ENCODE measurements at regions not wholly inside any gene's neighbourhood (a gene's known extent, or its start where the extent isn't known, plus 50 kb on each side); places are given as distances from the start of the nearest gene placed in this dataset.

DNA sequence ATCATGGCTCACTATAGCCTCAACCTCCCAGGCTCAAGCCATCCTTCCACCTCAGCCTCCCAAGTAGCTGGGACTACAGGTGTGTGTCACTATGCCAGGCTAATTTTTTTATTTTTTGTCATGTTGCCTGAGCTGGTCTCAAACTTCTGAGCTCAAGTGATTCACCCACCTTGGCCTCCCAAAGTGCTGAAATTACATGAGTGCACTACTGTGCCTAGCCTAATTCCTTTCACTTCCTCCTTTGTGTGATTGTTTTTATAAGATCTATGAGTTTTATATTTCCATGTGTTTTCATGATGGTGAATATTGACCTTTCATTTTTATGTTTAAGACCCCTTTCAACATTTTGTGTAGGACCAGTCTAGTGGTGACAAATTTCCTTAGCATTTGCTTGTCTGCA lies 55.2 kb upstream of the IL12B start:
- H3K27me3 ChIP-seq (ENCODE audit: control insufficient read depth in 1 of 2, insufficient read depth in 2 of 2, low read length in 2 of 2) = no peaks in the 10 kb centered on the region
- H3K9ac ChIP-seq (ENCODE audit: low read length in 2 of 2) = no peak overlapping the region
- H3K36me3 ChIP-seq (ENCODE audit: control insufficient read depth in 2 of 2, insufficient read depth in 2 of 2, low read length in 2 of 2) = no peaks in the 10 kb centered on the region
- H3K4me1 ChIP-seq (ENCODE audit: control insufficient read depth, insufficient read depth, low read length) = no peaks in the 10 kb centered on the region
- peaks cover 0 to 2% of the 10 kb centered on the region in 2 donors for H3K9me3 ChIP-seq (ENCODE audit: control insufficient read depth in 2 of 2, low read length in 2 of 2)
- no peak overlapping the region for H3K4me3 ChIP-seq (ENCODE audit: low read length in 2 of 2)
- H3K27ac ChIP-seq (ENCODE audit: low read length) = no peak overlapping the region

GRCh38 chr5:159386028-159386711 lies 55.9 kb upstream of the IL12B start:
- Histone ChIP-seq H3K4me1 (ENCODE audit: control insufficient read depth, insufficient read depth, low read length) (no peaks in the 10 kb centered on the region), H3K9me3 (ENCODE audit: control insufficient read depth in 2 of 2, low read length in 2 of 2) (peaks cover 0 to 2% of the 10 kb centered on the region in 2 donors), H3K9ac (ENCODE audit: low read length in 2 of 2) (no peak overlapping the region), H3K27ac (ENCODE audit: low read length) (no peak overlapping the region), H3K27me3 (ENCODE audit: control insufficient read depth in 1 of 2, insufficient read depth in 2 of 2, low read length in 2 of 2) (no peaks in the 10 kb centered on the region), H3K4me3 (ENCODE audit: low read length in 2 of 2) (no peak overlapping the region), H3K36me3 (ENCODE audit: control insufficient read depth in 2 of 2, insufficient read depth in 2 of 2, low read length in 2 of 2) (no peaks in the 10 kb centered on the region)

DNA sequence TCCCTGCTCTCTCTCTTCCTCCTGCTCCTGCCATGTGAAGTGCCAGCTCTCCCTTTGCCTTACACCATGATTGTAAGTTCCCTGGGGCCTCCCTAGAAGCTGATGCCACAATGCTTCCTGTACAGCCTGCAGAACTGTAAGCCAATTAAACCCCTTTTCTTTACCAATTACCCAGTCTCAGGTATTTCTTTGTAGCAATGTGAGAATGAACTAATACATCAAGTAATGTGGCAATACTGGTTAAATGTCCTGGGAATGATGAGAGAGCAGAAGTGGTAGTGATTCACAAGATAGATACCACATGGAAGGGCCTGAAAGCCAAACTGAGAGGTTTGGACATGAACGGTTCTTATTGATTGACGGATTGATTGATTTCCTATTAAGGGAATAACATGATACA lies 62.6 kb upstream of the IL12B start:
- H3K9me3 ChIP-seq (ENCODE audit: control insufficient read depth in 2 of 2, low read length in 2 of 2) = no peaks in the 10 kb centered on the region
- no peak overlapping the region for H3K27ac ChIP-seq (ENCODE audit: low read length)
- no peaks in the 10 kb centered on the region for H3K36me3 ChIP-seq (ENCODE audit: control insufficient read depth in 2 of 2, insufficient read depth in 2 of 2, low read length in 2 of 2)
- peaks cover 0 to 2% of the 10 kb centered on the region in 2 donors for H3K27me3 ChIP-seq (ENCODE audit: control insufficient read depth in 1 of 2, insufficient read depth in 2 of 2, low read length in 2 of 2)
- H3K9ac ChIP-seq (ENCODE audit: low read length in 2 of 2) = no peak overlapping the region
- H3K4me1 ChIP-seq (ENCODE audit: control insufficient read depth, insufficient read depth, low read length) = no peaks in the 10 kb centered on the region
- H3K4me3 ChIP-seq (ENCODE audit: low read length in 2 of 2) = no peak overlapping the region

DNA sequence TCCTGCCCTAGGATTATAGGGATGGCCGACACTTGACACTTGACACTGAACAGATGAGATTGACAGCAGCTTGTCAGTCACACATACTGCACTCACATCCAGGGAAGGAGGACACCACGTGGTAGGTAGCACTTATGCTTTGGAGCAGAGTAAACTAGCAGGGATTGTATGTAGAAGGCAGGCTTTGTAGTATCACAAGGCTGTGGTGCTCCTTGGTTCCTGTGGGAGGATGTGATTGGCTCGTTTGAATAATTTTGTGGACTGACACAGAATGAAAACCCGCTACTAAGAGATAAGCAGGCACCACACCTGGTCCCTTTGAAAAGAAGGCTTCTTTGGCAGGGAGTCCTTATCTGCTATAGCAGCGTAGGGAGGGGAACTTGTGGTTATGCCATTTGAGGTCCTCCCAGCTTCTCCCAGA lies 63.6 kb upstream of the IL12B start:
- Histone ChIP-seq H3K4me1 (ENCODE audit: control insufficient read depth, insufficient read depth, low read length) (no peaks in the 10 kb centered on the region), H3K9me3 (ENCODE audit: control insufficient read depth in 2 of 2, low read length in 2 of 2) (no peaks in the 10 kb centered on the region), H3K36me3 (ENCODE audit: control insufficient read depth in 2 of 2, insufficient read depth in 2 of 2, low read length in 2 of 2) (no peaks in the 10 kb centered on the region), H3K27me3 (ENCODE audit: control insufficient read depth in 1 of 2, insufficient read depth in 2 of 2, low read length in 2 of 2) (peaks cover 0 to 2% of the 10 kb centered on the region in 2 donors), H3K9ac (ENCODE audit: low read length in 2 of 2) (no peak overlapping the region), H3K4me3 (ENCODE audit: low read length in 2 of 2) (no peak overlapping the region), H3K27ac (ENCODE audit: low read length) (no peak overlapping the region)

DNA sequence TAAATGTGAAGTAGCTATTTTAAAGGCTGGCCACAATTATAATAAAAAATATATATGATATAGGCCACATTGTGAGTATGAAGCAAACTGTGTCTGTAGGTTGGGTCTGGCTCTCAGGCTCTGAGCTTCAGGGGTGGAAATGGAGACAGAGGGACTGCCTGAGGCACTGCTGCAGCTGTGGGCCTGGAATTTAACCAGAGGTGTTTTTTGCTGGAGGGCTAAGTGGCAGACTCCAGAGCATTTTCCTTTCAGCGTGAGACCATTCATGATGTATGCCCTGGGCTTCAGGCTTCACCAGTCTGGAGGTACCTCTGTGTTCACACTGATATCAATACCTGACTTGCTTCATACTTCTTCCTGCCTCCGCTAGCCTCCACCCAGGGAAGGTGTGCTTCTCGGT lies 64.9 kb upstream of the IL12B start:
- no peaks in the 10 kb centered on the region for H3K36me3 ChIP-seq (ENCODE audit: control insufficient read depth in 2 of 2, insufficient read depth in 2 of 2, low read length in 2 of 2)
- no peaks in the 10 kb centered on the region for H3K9me3 ChIP-seq (ENCODE audit: control insufficient read depth in 2 of 2, low read length in 2 of 2)
- peaks cover 0 to 2% of the 10 kb centered on the region in 2 donors for H3K27me3 ChIP-seq (ENCODE audit: control insufficient read depth in 1 of 2, insufficient read depth in 2 of 2, low read length in 2 of 2)
- no peak overlapping the region for H3K27ac ChIP-seq (ENCODE audit: low read length)
- H3K9ac ChIP-seq (ENCODE audit: low read length in 2 of 2) = no peak overlapping the region
- H3K4me1 ChIP-seq (ENCODE audit: control insufficient read depth, insufficient read depth, low read length) = no peaks in the 10 kb centered on the region
- H3K4me3 ChIP-seq (ENCODE audit: low read length in 2 of 2) = no peak overlapping the region

DNA sequence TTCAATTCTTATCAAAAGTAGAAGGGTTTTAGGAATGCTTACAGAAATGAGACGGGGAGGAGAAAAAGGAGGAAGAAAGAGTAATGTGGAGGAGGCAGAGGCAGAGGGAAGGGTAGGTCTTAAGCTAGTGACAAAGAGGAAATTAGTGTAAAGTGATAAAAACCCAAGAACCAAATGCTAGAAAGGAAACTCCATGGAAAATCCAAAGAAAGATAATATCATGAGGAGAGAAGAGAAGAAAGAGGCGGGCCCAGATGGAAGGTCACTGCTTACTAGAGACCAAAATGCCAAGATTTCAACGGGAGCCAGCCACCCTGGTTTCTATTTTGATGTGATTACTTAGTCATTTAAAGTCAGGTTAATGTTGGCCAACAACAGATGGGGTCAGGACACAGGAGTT lies 68.6 kb upstream of the IL12B start:
- no peaks in the 10 kb centered on the region for H3K9me3 ChIP-seq (ENCODE audit: control insufficient read depth in 2 of 2, low read length in 2 of 2)
- no peak overlapping the region for H3K9ac ChIP-seq (ENCODE audit: low read length in 2 of 2)
- H3K27ac ChIP-seq (ENCODE audit: low read length) = no peak overlapping the region
- H3K27me3 ChIP-seq (ENCODE audit: control insufficient read depth in 1 of 2, insufficient read depth in 2 of 2, low read length in 2 of 2) = no peaks in the 10 kb centered on the region
- H3K4me3 ChIP-seq (ENCODE audit: low read length in 2 of 2) = no peak overlapping the region
- no peaks in the 10 kb centered on the region for H3K36me3 ChIP-seq (ENCODE audit: control insufficient read depth in 2 of 2, insufficient read depth in 2 of 2, low read length in 2 of 2)
- H3K4me1 ChIP-seq (ENCODE audit: control insufficient read depth, insufficient read depth, low read length) = no peaks in the 10 kb centered on the region

DNA sequence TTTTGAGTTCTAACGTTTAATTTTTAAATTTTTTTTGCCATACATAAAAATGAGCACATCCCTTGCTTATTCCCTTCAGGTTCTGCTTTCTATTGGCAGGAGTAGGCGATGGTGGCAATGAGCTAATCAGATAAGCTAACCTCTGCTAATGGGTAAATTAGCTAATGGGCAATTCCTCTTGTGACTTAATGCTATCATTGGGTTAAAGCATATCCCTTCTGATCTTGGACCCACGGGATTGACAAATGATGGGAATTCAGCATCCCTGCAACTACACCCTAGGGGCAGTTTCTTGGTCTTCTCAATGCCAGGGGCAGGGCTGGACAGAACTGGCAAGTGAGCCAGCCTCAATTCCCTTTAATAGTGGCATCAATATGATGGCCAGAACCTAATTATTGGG lies 70.2 kb upstream of the IL12B start:
- H3K4me3 ChIP-seq (ENCODE audit: low read length in 2 of 2) = no peak overlapping the region
- no peaks in the 10 kb centered on the region for H3K9me3 ChIP-seq (ENCODE audit: control insufficient read depth in 2 of 2, low read length in 2 of 2)
- H3K27ac ChIP-seq (ENCODE audit: low read length) = no peak overlapping the region
- no peaks in the 10 kb centered on the region for H3K4me1 ChIP-seq (ENCODE audit: control insufficient read depth, insufficient read depth, low read length)
- H3K36me3 ChIP-seq (ENCODE audit: control insufficient read depth in 2 of 2, insufficient read depth in 2 of 2, low read length in 2 of 2) = no peaks in the 10 kb centered on the region
- H3K9ac ChIP-seq (ENCODE audit: low read length in 2 of 2) = no peak overlapping the region
- no peaks in the 10 kb centered on the region for H3K27me3 ChIP-seq (ENCODE audit: control insufficient read depth in 1 of 2, insufficient read depth in 2 of 2, low read length in 2 of 2)

DNA sequence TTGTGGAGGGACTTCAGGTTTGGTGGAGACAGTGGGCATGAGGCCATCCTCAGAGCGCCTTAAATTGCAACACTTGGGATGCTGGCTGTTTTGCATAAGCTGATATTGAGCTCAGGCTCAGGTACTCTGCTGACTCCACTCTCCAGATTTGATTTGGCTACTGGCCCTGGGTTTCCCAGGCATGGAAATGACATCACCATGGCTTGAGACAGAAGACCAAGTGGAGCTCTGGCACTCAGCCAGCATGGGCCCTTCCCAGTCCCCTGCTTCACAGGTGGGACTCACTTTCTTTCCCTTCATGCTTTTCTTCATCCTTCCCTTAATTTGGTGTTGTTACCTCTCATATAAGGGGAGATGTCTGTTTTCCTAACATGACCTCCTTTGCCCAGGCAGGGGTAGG lies 72.0 kb upstream of the IL12B start:
- Histone ChIP-seq H3K9me3 (ENCODE audit: control insufficient read depth in 2 of 2, low read length in 2 of 2) (no peaks in the 10 kb centered on the region), H3K36me3 (ENCODE audit: control insufficient read depth in 2 of 2, insufficient read depth in 2 of 2, low read length in 2 of 2) (no peaks in the 10 kb centered on the region), H3K4me3 (ENCODE audit: low read length in 2 of 2) (no peak overlapping the region), H3K4me1 (ENCODE audit: control insufficient read depth, insufficient read depth, low read length) (no peaks in the 10 kb centered on the region), H3K9ac (ENCODE audit: low read length in 2 of 2) (no peak overlapping the region), H3K27ac (ENCODE audit: low read length) (no peak overlapping the region), H3K27me3 (ENCODE audit: control insufficient read depth in 1 of 2, insufficient read depth in 2 of 2, low read length in 2 of 2) (no peaks in the 10 kb centered on the region)

DNA sequence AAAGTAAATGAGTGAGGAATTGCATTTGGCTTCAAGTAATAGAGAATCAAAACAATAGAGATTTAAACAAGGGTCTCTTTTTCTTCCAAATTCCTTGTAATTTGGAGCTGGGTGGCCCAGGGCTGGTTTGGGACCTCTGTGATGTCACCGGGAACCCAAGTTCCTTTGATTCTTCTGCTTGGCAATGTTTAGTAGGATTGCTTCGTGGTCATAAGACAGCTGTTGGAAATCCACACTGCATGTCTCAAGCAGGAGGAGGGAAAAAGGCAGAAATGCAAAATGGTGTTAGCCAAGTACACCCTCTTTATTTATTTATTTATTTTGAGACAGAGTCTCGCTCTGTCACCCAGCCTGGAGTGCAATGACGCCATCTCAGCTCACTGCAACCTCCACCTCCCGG lies 72.6 kb upstream of the IL12B start:
- Histone ChIP-seq H3K27ac (ENCODE audit: low read length) (no peak overlapping the region), H3K9me3 (ENCODE audit: control insufficient read depth in 2 of 2, low read length in 2 of 2) (no peaks in the 10 kb centered on the region), H3K36me3 (ENCODE audit: control insufficient read depth in 2 of 2, insufficient read depth in 2 of 2, low read length in 2 of 2) (no peaks in the 10 kb centered on the region), H3K4me3 (ENCODE audit: low read length in 2 of 2) (no peak overlapping the region), H3K27me3 (ENCODE audit: control insufficient read depth in 1 of 2, insufficient read depth in 2 of 2, low read length in 2 of 2) (no peaks in the 10 kb centered on the region), H3K4me1 (ENCODE audit: control insufficient read depth, insufficient read depth, low read length) (no peaks in the 10 kb centered on the region), H3K9ac (ENCODE audit: low read length in 2 of 2) (no peak overlapping the region)

GRCh38 chr5:159403906-159404681 lies 73.8 kb upstream of the IL12B start:
- Histone ChIP-seq H3K27me3 (ENCODE audit: control insufficient read depth in 1 of 2, insufficient read depth in 2 of 2, low read length in 2 of 2) (no peaks in the 10 kb centered on the region), H3K4me1 (ENCODE audit: control insufficient read depth, insufficient read depth, low read length) (no peaks in the 10 kb centered on the region), H3K9me3 (ENCODE audit: control insufficient read depth in 2 of 2, low read length in 2 of 2) (no peaks in the 10 kb centered on the region), H3K36me3 (ENCODE audit: control insufficient read depth in 2 of 2, insufficient read depth in 2 of 2, low read length in 2 of 2) (no peaks in the 10 kb centered on the region), H3K4me3 (ENCODE audit: low read length in 2 of 2) (no peak overlapping the region), H3K27ac (ENCODE audit: low read length) (no peak overlapping the region), H3K9ac (ENCODE audit: low read length in 2 of 2) (no peak overlapping the region)

- H3K4me1 ChIP-seq (ENCODE audit: control insufficient read depth, insufficient read depth, low read length) = no peaks in the 10 kb centered on the region
- no peak overlapping the region for H3K27ac ChIP-seq (ENCODE audit: low read length)
Observed at GRCh38 chr5:159405611-159406031, 75.3 kb upstream of the IL12B start.

More at GRCh38 chr5:159405611-159406031, 75.3 kb upstream of the IL12B start:
- Histone ChIP-seq H3K9me3 (ENCODE audit: control insufficient read depth in 2 of 2, low read length in 2 of 2) (no peaks in the 10 kb centered on the region), H3K4me3 (ENCODE audit: low read length in 2 of 2) (no peak overlapping the region), H3K36me3 (ENCODE audit: control insufficient read depth in 2 of 2, insufficient read depth in 2 of 2, low read length in 2 of 2) (no peaks in the 10 kb centered on the region), H3K9ac (ENCODE audit: low read length in 2 of 2) (no peak overlapping the region), H3K27me3 (ENCODE audit: control insufficient read depth in 1 of 2, insufficient read depth in 2 of 2, low read length in 2 of 2) (no peaks in the 10 kb centered on the region)

Measured in stomach smooth muscle (tissue), 2 donors.